ENCODE measurements at regions not wholly inside any gene's neighbourhood (a gene's known extent, or its start where the extent isn't known, plus 50 kb on each side); places are given as distances from the start of the nearest gene placed in this dataset.
"Not testable (repeated sequence)": the region's sequence is repeated elsewhere in the genome, so short reads cannot be mapped to it uniquely, and the experiment has no call there.

DNA sequence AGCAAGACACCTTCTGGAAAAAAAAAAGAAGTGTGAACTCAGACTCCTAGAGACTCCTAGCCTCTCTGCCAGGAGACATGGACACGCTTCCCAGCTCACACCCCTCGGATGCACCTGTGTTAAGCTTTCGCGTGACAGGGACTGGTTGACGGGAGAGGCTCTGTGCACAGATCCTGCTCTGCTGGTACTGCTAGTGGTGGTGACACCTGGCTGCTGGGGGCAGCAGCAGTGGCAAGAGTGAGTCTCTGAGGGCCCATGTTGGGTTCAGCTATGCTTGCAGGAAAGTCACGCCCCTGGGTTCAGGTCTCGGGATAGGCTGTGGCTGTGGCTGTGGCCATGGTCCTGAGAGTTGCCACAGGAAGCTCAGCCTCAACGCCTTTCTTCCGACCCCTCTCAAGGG lies 81.1 kb downstream of the XRCC2 start:
- DNase-seq (ENCODE audit: low spot score), result no peak

DNA sequence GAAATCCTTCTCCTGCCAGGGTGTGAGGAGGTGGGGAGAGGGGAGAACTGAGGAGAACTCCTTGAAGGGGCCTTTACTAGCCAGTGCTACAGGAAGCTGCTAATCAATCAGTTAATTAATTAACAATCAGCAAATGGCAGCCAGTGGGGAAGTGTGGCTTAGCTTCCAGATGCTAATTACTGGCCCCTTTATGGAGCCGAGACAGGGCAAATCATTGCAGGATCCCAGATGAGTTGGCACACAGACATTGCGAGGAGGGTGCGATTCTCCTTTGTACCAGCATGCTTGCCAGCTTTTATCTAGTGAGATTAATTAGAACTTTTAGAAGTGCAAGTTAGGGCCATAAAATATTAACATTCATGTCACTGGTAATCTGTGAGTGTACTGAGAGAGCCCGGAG lies 84.0 kb downstream of the XRCC2 start:
- no peak for DNase-seq (ENCODE audit: low spot score)

- DNase-seq (ENCODE audit: low spot score), result no peak
These were observed 85.5 kb downstream of the XRCC2 start for GRCh38 chr7:152590481-152590880.

GRCh38 chr7:152589821-152590220 lies 86.1 kb downstream of the XRCC2 start:
- not testable (repeated sequence) for DNase-seq (ENCODE audit: low spot score)

DNA sequence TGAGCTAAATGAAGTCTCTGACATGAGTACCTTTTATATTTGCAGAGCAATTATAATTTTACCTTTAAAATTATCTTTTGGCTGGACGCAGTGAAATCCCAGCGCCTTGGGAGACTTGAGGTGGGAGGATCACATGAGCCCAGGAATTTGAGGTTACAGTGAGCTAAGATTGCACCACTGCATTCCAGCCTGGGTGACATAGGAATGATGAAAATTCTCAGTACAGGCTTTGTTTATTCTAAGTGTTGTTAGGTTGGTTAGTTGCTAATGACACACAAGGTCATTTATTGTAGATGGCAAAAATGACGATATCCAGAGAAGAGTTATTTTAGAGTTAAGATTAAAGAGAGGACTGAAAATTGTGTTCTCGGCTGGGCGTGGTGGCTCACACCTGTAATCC lies 87.6 kb downstream of the XRCC2 start:
- no peak for DNase-seq (ENCODE audit: low spot score)

- no peak for DNase-seq (ENCODE audit: low spot score)
These were observed 88.6 kb downstream of the XRCC2 start for GRCh38 chr7:152587366-152587765.

GRCh38 chr7:152583006-152583405 lies 92.9 kb downstream of the XRCC2 start:
- DNase-seq (ENCODE audit: low spot score), result no peak

DNA sequence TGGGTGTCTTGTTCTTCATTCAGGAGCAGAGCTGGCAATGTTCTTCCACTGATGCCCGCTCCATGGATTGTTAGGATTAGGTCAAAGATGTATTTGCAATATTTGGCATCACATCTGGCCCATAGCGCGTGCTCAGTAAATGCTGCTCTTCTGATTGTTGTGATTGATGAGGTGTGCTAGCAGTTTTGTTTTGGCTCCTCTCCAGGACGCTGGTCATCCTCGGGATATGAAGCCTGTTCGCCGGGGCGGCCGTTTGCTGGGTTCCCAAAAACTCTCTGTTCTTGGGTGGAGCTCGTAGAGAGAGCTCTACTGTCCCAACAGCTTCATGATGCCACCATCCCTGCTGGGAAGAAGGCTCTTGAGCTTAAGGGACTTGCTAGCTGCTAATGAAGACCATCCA lies 96.9 kb downstream of the XRCC2 start:
- no peak for DNase-seq (ENCODE audit: low spot score)

DNA sequence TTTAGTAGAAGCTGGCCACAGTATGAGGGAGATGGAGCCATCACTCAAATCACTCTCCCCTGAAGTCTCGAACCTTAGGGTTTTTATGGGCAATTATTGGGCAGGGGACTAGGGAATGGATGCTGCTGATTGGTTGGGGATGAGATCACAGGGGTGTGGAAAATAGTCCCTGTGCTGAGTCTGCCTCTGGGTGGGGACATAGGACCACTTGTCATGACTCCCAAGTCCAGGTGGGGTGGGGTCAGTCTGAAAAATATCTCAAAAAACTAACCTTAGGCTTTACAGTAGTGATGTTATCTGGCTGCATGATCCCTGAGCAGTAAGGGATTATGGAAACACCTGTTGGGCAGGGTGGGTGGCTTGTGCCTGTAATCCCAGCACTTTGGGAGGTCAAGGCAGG lies 98.6 kb downstream of the XRCC2 start:
- no peak for DNase-seq (ENCODE audit: low spot score)

DNA sequence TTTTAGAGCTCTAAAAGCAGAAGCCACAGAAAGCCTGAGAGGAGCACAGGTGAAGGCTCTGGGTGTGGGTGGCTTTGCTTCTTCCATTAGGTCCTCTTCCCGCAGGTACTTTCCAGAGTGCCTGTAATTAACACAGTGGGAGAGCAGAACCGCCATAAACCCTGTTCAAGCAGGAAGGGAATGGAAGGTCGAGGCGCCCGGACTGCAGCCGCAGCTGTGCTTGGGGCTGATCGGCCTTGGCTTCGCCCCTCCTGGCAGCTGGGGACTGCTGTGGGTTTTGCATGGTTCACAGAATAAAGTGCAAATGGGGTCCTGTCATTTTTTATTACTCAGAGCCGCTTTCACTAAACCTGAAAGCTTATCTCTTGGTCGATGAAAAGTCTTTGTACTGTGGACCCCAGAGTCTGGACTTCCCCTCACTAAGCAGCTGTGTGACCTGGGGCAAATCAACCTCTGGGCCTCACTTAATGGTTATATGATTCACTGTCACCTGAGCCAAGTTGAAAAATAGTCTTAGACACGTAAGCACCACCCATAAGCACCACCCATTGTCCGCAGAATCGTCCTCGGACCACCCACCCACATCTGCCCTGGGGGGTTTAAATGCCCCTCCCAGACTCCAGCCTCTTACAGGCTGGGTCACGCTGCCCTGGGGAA lies 100.9 kb downstream of the XRCC2 start:
- DNase-seq (ENCODE audit: low spot score), result no peak

- not testable (repeated sequence) for DNase-seq (ENCODE audit: low spot score)
These were observed 102.8 kb downstream of the XRCC2 start for GRCh38 chr7:152573186-152573585.

DNA sequence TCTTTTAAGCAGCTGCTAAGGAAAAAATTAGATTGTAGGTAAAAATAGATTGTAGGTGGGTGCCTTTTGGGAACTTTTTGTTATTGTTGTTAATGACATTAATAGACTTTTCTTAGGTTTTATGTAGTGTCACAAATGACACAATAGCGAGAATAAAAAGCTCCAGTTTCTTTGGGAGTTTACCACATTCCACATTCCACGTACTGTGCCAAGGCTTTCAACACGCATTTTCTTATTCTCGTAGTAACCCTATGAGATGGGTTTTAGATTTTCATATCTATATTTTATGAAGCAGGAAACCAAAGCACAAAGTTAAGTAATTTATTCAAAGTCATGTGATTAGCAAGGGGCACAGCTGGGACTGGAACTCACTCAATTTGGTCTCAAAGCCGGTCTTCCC lies 103.8 kb downstream of the XRCC2 start:
- no peak for DNase-seq (ENCODE audit: low spot score)

GRCh38 chr7:152571068-152571467 lies 104.9 kb downstream of the XRCC2 start:
- no peak for DNase-seq (ENCODE audit: low spot score)

- no peak for DNase-seq (ENCODE audit: low spot score)
These were observed 107.0 kb downstream of the XRCC2 start for GRCh38 chr7:152568972-152569371.

DNA sequence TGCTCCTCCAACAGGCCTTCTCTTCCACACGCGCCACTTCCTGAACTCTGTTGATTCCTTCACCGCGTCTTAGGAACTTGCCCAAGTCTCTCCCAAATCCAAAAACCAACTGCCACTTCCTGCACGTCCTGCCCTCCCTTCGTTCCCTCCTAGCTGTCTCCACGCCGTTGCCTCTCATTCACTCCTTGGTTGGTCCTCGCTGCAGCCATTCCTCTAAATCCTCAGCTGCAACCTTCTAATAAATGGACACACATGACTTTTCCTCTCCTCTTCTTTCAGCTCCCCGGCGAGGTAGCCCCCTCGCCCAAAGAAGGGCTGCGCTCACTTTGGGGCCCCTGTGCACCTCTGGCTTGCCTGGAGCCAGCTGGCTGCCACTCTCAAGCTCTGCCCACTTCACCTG lies 110.2 kb downstream of the XRCC2 start:
- no peak for DNase-seq (ENCODE audit: low spot score)

DNA sequence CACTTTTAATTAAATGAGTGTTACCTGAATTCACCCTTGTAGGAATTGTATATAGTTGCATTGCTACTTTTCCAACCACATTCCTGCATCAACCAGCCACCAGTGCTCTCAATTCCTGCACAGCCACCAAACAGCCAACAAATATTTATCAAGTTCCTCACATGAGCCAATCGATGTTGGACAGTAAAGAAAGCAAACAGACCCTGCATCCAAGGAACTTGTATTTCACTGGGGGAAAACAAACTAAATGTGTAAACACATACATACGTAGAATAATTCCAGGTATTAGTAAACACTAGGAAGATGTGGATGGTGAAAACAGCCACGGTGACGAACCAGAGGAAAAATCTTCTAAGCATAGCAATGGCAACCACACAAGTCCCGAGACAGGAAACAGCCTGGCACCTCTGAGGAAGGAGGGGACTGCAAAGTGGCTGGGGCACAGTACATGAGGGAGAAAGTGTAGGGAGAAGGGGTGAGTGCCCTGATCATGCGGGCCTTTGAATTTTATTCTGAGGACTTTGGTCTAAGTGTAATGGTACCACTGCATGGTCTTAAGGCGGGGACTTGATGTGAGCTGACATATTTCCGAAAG lies 111.2 kb downstream of the XRCC2 start:
- no peak for DNase-seq (ENCODE audit: low spot score)

GRCh38 chr7:152556013-152556755 lies 119.8 kb downstream of the XRCC2 start:
- DNase-seq (ENCODE audit: low spot score), result no peak

- no peak for DNase-seq (ENCODE audit: low spot score)
These were observed 118.0 kb upstream of the KMT2C start for GRCh38 chr7:152553671-152554317.

GRCh38 chr7:152551304-152552036 lies 115.7 kb upstream of the KMT2C start:
- no peak for DNase-seq (ENCODE audit: low spot score)

DNA sequence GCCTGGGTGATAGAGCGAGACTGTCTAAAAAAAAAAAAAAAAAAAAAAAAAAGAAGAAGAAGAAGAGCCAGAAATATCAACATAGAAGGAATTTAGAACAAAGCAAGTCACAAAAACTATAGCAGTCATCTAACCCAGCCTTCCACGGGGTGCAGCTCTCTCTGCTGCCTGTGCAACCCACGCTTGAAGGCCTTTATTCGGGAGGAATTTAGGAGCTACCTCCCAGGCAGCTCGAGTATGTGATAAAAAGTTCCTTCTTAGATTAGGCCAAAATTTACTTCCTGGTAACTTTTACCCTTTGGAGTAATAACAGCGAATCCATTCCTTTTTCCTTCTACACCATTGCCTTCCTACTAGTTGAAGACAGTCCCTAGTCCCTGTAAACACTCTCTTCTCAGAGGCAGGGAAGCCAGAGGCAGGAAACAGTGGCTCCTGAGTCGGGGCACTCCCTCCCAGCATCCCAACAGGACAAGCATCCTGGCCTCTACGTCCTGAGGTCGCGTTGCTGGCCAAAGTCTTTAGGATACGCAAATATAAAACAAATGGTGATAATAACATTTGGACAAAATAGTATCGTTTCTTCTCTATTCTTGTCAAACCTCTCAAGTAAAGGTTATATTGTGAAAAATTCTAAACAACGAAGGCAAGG lies 109.3 kb upstream of the KMT2C start:
- DNase-seq (ENCODE audit: low spot score), result no peak

DNA sequence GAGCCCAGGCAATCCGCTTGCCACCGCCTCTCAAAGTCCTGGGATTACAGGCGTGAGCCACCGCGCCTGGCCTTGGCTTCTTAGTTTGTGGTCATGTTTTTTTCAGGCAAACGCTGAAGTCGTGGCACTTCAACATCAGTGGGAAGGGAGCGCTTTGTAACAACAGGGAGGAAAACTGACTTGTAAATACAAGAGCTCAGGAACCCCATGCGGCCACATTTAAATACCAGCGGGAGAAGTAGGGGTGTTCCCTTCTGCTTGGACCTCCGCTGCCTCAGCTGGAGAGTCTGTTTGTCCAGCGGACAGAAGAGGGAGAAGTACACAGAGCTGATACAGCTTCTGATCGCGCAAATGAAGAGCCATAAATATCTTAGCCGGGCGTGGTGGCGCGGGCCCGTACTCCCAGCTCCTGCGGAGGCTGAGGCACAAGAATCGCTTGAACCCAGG lies 108.7 kb upstream of the KMT2C start:
- no peak for DNase-seq (ENCODE audit: low spot score)

GRCh38 chr7:152543799-152544198 lies 108.0 kb upstream of the KMT2C start:
- DNase-seq (ENCODE audit: low spot score), result no peak

Data from CD4-positive, alpha-beta T cell treated with Interleukin-6 at 100 ng/mL for 8 hours (primary cell).